ENCODE measurements at regions not wholly inside any gene's neighbourhood (a gene's known extent, or its start where the extent isn't known, plus 50 kb on each side); places are given as distances from the start of the nearest gene placed in this dataset.

GRCh38 chr1:83552820-83553219 is 446.1 kb downstream of the TTLL7 start:
- TF ChIP-seq, protein P1, sequence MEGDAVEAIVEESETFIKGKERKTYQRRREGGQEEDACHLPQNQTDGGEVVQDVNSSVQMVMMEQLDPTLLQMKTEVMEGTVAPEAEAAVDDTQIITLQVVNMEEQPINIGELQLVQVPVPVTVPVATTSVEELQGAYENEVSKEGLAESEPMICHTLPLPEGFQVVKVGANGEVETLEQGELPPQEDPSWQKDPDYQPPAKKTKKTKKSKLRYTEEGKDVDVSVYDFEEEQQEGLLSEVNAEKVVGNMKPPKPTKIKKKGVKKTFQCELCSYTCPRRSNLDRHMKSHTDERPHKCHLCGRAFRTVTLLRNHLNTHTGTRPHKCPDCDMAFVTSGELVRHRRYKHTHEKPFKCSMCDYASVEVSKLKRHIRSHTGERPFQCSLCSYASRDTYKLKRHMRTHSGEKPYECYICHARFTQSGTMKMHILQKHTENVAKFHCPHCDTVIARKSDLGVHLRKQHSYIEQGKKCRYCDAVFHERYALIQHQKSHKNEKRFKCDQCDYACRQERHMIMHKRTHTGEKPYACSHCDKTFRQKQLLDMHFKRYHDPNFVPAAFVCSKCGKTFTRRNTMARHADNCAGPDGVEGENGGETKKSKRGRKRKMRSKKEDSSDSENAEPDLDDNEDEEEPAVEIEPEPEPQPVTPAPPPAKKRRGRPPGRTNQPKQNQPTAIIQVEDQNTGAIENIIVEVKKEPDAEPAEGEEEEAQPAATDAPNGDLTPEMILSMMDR (IDR thresholded peaks at IDR 0.05), result no peak
- no peak for TF ChIP-seq EP300 (IDR thresholded peaks at IDR 0.05)
- TF ChIP-seq POLR2A (IDR thresholded peaks at IDR 0.05; ENCODE audit: low read depth), result no peak
- TF ChIP-seq POLR2AphosphoS5 (IDR thresholded peaks at IDR 0.05), result no peak
